Fibroblast of lung (primary cell): ENCODE measurements at regions not wholly inside any gene's neighbourhood (a gene's known extent, or its start where the extent isn't known, plus 50 kb on each side); places are given as distances from the start of the nearest gene placed in this dataset.

Experiments
- DNase-seq, 2 donors: peaks; one replicate each; pipeline versions ENCODE4 v3.0.0 to v3.0.0-alpha.2; 2010; ENCODE audit warnings: low read depth in 2 of 2
- H2AFZ ChIP-seq: 2 replicates; pipeline ENCODE4 v1.5.1; 2012; ENCODE audit warnings: low read length, control low read depth, inconsistent platforms
- H3K27ac ChIP-seq: 2 replicates; pipeline ENCODE4 v1.5.1; 2011; ENCODE audit warnings: low read length, control low read depth; ENCODE audit not compliant: insufficient read depth
- H3K27me3 ChIP-seq: 2 replicates; pipeline ENCODE4 v1.5.1; 2011; ENCODE audit warnings: mild to moderate bottlenecking, low read length; ENCODE audit not compliant: control insufficient read depth, insufficient read depth
- H3K36me3 ChIP-seq: 2 replicates; pipeline ENCODE4 v1.5.1; 2011; ENCODE audit warnings: low read length; ENCODE audit not compliant: control insufficient read depth, insufficient read depth
- H3K4me1 ChIP-seq: 2 replicates; pipeline ENCODE4 v1.5.1; 2011; ENCODE audit warnings: low read length; ENCODE audit not compliant: control insufficient read depth, insufficient read depth; ENCODE audit errors: extremely low read depth
- H3K4me2 ChIP-seq: 2 replicates; pipeline ENCODE4 v1.5.1; 2011; ENCODE audit warnings: low read length, control low read depth; ENCODE audit not compliant: insufficient read depth; ENCODE audit errors: extremely low read depth
- H3K4me3 ChIP-seq, 4 experiments: fragments of 200-600 bp in 1 of 4; sonication (generic) in 1 of 4; replicated peaks in 1 of 4; 2 replicates each; pipeline ENCODE4 v1.5.1; 2011 to 2016; ENCODE audit warnings: low read length in 4 of 4, low read depth in 3 of 4, mild to moderate bottlenecking in 3 of 4, control low read depth in 2 of 4, inconsistent platforms in 1 of 4, mixed read lengths in 1 of 4; ENCODE audit not compliant: insufficient read depth in 1 of 4; ENCODE audit errors: control extremely low read depth in 1 of 4
- H3K79me2 ChIP-seq: 2 replicates; pipeline ENCODE4 v1.5.1; 2012; ENCODE audit warnings: mild to moderate bottlenecking, low read length, inconsistent platforms; ENCODE audit not compliant: control insufficient read depth, insufficient read depth
- H3K9ac ChIP-seq: 2 replicates; pipeline ENCODE4 v1.5.1; 2011; ENCODE audit warnings: mild to moderate bottlenecking, low read length, control low read depth; ENCODE audit not compliant: insufficient read depth
- H3K9me3 ChIP-seq: 2 replicates; pipeline ENCODE4 v1.5.1; 2012; ENCODE audit warnings: low read depth, low read length; ENCODE audit not compliant: control insufficient read depth, insufficient read depth
- H4K20me1 ChIP-seq: 2 replicates; pipeline ENCODE4 v1.5.1; 2011; ENCODE audit warnings: low read length; ENCODE audit not compliant: control insufficient read depth, insufficient read depth; ENCODE audit errors: extremely low read depth
- EZH2 ChIP-seq: IDR thresholded peaks from 2 replicates; pipeline ENCODE4 v1.5.1; 2012; ENCODE audit warnings: low read length, control low read depth, mild to moderate bottlenecking; ENCODE audit errors: missing control alignments
- TF ChIP-seq, protein P1 (sequence below), 2 donors: IDR thresholded peaks in 1 of 2; conservative IDR thresholded peaks in 1 of 2; 1 replicate in 1 of 2; 2 replicates in 1 of 2; pipeline ENCODE4 v1.5.1; 2011 to 2012; ENCODE audit warnings: low read length in 2 of 2, control low read depth in 1 of 2, inconsistent platforms in 1 of 2, low read depth in 1 of 2, mild to moderate bottlenecking in 1 of 2

- no peaks in the 10 kb centered on the region for H4K20me1 ChIP-seq
- H3K4me1 ChIP-seq, result no peaks in the 10 kb centered on the region
- DNase-seq, result no peak
- H3K9ac ChIP-seq, result no peak overlapping the region
- H3K4me3 ChIP-seq, result no peak overlapping the region
- H3K27ac ChIP-seq, result no peak overlapping the region
- TF ChIP-seq EZH2, result no peak
- TF ChIP-seq, protein P1, sequence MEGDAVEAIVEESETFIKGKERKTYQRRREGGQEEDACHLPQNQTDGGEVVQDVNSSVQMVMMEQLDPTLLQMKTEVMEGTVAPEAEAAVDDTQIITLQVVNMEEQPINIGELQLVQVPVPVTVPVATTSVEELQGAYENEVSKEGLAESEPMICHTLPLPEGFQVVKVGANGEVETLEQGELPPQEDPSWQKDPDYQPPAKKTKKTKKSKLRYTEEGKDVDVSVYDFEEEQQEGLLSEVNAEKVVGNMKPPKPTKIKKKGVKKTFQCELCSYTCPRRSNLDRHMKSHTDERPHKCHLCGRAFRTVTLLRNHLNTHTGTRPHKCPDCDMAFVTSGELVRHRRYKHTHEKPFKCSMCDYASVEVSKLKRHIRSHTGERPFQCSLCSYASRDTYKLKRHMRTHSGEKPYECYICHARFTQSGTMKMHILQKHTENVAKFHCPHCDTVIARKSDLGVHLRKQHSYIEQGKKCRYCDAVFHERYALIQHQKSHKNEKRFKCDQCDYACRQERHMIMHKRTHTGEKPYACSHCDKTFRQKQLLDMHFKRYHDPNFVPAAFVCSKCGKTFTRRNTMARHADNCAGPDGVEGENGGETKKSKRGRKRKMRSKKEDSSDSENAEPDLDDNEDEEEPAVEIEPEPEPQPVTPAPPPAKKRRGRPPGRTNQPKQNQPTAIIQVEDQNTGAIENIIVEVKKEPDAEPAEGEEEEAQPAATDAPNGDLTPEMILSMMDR (conservative IDR thresholded peaks at IDR 0.05 in 1 of 2, IDR thresholded peaks at IDR 0.05 in 1 of 2; ENCODE audit: low read depth in 1 of 2, low read length in 2 of 2), result no peak
- H3K27me3 ChIP-seq, result no peaks in the 10 kb centered on the region
- no peaks in the 10 kb centered on the region for H3K79me2 ChIP-seq
- H3K9me3 ChIP-seq, result no peaks in the 10 kb centered on the region
- H2AFZ ChIP-seq, result no peak overlapping the region
- no peaks in the 10 kb centered on the region for H3K36me3 ChIP-seq
- no peak overlapping the region for H3K4me2 ChIP-seq
These were observed 889.8 kb downstream of the CDH8 start for GRCh38 chr16:61146429-61146828.

DNA sequence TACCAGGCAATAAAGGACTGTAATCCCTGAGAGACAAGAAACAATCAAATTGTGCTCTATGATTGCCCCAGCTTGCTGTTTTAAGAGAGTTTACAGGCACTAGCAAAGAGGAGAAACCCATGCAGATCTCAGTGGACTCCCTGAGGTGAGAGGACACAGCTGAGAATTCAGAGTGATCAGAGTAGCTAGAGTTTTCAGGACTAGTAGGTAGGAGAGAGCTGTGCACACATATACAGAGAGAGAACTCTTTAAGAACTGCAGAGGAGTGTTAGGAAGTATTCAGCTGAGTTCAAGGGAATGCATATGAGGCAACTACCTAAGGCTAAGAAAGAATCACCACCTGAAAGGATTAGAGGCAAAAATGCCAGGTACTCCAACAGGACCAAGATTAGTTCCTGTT lies 904.8 kb downstream of the CDH8 start:
- Histone ChIP-seq H3K27me3 (no peaks in the 10 kb centered on the region), H3K4me3 (no peak overlapping the region), H3K27ac (no peak overlapping the region), H2AFZ (no peak overlapping the region), H4K20me1 (no peaks in the 10 kb centered on the region), H3K4me1 (no peaks in the 10 kb centered on the region), H3K79me2 (no peaks in the 10 kb centered on the region), H3K9ac (no peak overlapping the region), H3K36me3 (no peaks in the 10 kb centered on the region), H3K9me3 (no peaks in the 10 kb centered on the region), H3K4me2 (no peak overlapping the region)
- no peak for TF ChIP-seq EZH2
- TF ChIP-seq, protein P1 (conservative IDR thresholded peaks at IDR 0.05 in 1 of 2, IDR thresholded peaks at IDR 0.05 in 1 of 2; ENCODE audit: low read depth in 1 of 2, low read length in 2 of 2), result no peak
- DNase-seq, result no peak

DNA sequence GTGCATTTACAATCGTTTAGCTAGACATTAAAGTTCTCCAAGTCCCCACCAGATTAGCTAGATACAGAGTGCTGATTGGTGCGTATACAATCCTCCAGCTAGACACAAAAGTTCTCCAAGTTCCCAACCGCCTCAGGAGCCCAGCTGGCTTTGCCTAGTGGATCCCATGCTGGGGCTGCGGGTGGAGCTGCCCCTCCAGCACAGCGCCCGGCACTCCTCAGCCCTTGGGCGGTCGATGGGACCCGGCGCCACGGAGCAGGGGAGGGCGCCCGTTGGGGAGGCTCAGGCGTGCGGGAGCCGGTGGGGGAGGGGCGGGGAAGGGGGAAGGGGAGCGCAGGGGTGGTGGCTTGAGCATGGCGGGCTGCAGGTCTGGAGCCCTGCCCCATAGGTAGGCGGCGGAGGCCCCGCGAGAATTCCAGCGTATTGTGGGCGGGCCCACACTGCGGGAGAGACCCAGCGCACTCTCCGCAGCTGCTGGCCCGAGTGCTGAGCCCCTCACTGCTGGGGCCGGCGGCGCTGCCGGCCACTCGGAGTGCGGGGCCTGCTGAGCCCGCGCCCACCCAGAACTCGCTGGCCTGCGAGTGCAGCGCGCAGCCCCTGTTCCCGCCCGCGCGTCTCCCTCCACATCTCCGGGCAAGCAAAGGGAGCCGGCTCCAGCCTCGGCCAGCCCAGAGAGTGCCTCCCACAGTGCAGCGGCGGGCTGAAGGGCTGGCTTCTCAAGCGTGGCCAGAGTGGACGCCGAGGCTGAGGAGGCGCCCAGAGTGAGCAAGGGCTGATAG lies 907.5 kb downstream of the CDH8 start:
- no peaks in the 10 kb centered on the region for H3K4me1 ChIP-seq
- peaks cover 2% of the 10 kb centered on the region for H4K20me1 ChIP-seq
- no peak overlapping the region for H3K4me2 ChIP-seq
- H3K27ac ChIP-seq, result no peak overlapping the region
- H3K79me2 ChIP-seq, result no peaks in the 10 kb centered on the region
- TF ChIP-seq, protein P1 (conservative IDR thresholded peaks at IDR 0.05 in 1 of 2, IDR thresholded peaks at IDR 0.05 in 1 of 2; ENCODE audit: low read depth in 1 of 2, low read length in 2 of 2), result no peak
- no peak for TF ChIP-seq EZH2
- H3K27me3 ChIP-seq, result no peaks in the 10 kb centered on the region
- no peaks in the 10 kb centered on the region for H3K36me3 ChIP-seq
- no peak overlapping the region for H3K9ac ChIP-seq
- H2AFZ ChIP-seq, result no peak overlapping the region
- no peak overlapping the region for H3K4me3 ChIP-seq
- DNase-seq, result no peak
- no peaks in the 10 kb centered on the region for H3K9me3 ChIP-seq
